Gastrocnemius medialis (tissue), 4 donors: ENCODE measurements at regions not wholly inside any gene's neighbourhood (a gene's known extent, or its start where the extent isn't known, plus 50 kb on each side); places are given as distances from the start of the nearest gene placed in this dataset.

Source experiments
- ATAC-seq, 2 donors: fragments of 150-250 bp; one replicate each; pipeline ENCODE4 v1.9.1; 2016
- DNase-seq, 2 donors: peaks; one replicate each; pipeline ENCODE4 v3.0.0-alpha.2; 2019
- H3K27ac ChIP-seq, 4 donors: fragments of 200-600 bp; sonication (generic); 1 replicate in 1 of 4; 2 replicates in 3 of 4; pipeline ENCODE4 v1.5.1; 2016 to 2018; ENCODE audit warnings: mild to moderate bottlenecking in 2 of 4, moderate library complexity in 1 of 4
- H3K27me3 ChIP-seq, 3 donors: fragments of 200-600 bp; sonication (generic) in 2 of 3; 1 replicate in 1 of 3; 2 replicates in 2 of 3; pipeline versions ENCODE4 v1.5.1 to v1.6.0; 2016 to 2019; ENCODE audit warnings: mild to moderate bottlenecking in 1 of 3, moderate library complexity in 1 of 3
- H3K36me3 ChIP-seq, 2 donors: fragments of 200-600 bp; sonication (generic) in 1 of 2; one replicate each; pipeline ENCODE4 v1.5.1; 2017 to 2018
- H3K4me1 ChIP-seq, 2 donors: fragments of 200-600 bp; sonication (generic) in 1 of 2; one replicate each; pipeline ENCODE4 v1.5.1; 2016 to 2017; ENCODE audit warnings: mild to moderate bottlenecking in 2 of 2
- H3K4me3 ChIP-seq, 4 donors: fragments of 200-600 bp; sonication (generic) in 3 of 4; 1 replicate in 1 of 4; 2 replicates in 3 of 4; pipeline ENCODE4 v1.5.1; 2016 to 2019; ENCODE audit warnings: mild to moderate bottlenecking in 2 of 4
- H3K9me3 ChIP-seq, 3 donors: fragments of 200-600 bp; sonication (generic) in 2 of 3; 1 replicate in 1 of 3; 2 replicates in 2 of 3; pipeline ENCODE4 v1.5.1; 2016 to 2019
- POLR2A ChIP-seq, 2 donors: fragments of 450-650 bp; IDR thresholded peaks; one replicate each; pipeline ENCODE4 v1.6.1; 2017; ENCODE audit warnings: antibody characterized with exemption in 2 of 2, mild to moderate bottlenecking in 2 of 2, moderate library complexity in 2 of 2
- in situ Hi-C, 4 donors: fragments of 200-750 bp; cut with MboI; loops; one replicate each; pipeline versions ENCODE4 v1.15.0 to v1.8.0; 2017; ENCODE audit warnings: low sequenced_read_pairs in 4 of 4
- intact Hi-C: fragments of 100-400 bp; cut with DNase I; formaldehyde crosslinking; loops from one replicate; pipeline ENCODE4 v1.15.1; 2023; ENCODE audit warnings: low total_unique reads
- TF ChIP-seq, protein P1 (sequence below), 5 experiments: fragments of 450-650 bp in 3 of 5; fragments of 200-600 bp in 2 of 5; sonication (generic) in 2 of 5; IDR thresholded peaks in 4 of 5; conservative IDR thresholded peaks in 1 of 5; 1 replicate in 4 of 5; 2 replicates in 1 of 5; pipeline ENCODE4 v1.5.1; 2016 to 2019; ENCODE audit warnings: antibody characterized with exemption in 5 of 5, mild to moderate bottlenecking in 3 of 5, moderate library complexity in 3 of 5

DNA sequence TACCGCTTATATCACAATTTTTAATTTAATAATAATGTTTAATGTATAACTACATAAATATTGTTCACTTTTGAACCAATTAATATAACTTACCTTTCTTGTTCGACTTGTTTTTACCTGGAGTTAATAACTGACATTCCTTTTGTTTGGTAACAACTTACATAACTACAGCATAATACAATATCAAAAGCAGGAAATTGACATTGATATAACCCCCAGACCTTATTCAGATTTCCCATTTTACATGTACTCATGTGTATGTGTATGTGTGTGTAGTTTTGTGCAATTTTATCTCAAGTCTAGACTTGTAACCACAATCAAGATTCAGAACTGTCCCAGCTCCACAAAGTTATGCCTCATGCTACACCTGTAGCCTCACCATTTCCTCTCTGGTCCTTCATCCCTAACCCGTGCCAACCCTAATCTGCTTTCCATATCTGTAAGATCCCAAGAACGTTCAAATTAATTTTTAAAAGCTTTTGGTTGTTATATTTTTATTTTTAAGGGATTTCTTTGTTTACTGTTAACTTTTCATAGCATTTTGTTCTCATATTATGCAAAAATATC is 190.6 kb downstream of the MANEA start:
- H3K4me3 ChIP-seq = no peak overlapping the region
- no peaks in the 10 kb centered on the region for H3K36me3 ChIP-seq
- no peaks in the 10 kb centered on the region for H3K4me1 ChIP-seq
- no peak for DNase-seq
- H3K9me3 ChIP-seq = no peaks in the 10 kb centered on the region
- no peak for ATAC-seq
- TF ChIP-seq, protein P1, sequence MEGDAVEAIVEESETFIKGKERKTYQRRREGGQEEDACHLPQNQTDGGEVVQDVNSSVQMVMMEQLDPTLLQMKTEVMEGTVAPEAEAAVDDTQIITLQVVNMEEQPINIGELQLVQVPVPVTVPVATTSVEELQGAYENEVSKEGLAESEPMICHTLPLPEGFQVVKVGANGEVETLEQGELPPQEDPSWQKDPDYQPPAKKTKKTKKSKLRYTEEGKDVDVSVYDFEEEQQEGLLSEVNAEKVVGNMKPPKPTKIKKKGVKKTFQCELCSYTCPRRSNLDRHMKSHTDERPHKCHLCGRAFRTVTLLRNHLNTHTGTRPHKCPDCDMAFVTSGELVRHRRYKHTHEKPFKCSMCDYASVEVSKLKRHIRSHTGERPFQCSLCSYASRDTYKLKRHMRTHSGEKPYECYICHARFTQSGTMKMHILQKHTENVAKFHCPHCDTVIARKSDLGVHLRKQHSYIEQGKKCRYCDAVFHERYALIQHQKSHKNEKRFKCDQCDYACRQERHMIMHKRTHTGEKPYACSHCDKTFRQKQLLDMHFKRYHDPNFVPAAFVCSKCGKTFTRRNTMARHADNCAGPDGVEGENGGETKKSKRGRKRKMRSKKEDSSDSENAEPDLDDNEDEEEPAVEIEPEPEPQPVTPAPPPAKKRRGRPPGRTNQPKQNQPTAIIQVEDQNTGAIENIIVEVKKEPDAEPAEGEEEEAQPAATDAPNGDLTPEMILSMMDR (IDR thresholded peaks at IDR 0.05 in 4 of 5, conservative IDR thresholded peaks at IDR 0.05 in 1 of 5) = no peak
- TF ChIP-seq POLR2A (IDR thresholded peaks at IDR 0.05) = no peak
- intact Hi-C loops = no loop called here
- in situ Hi-C loops = no loop called here
- H3K27ac ChIP-seq = no peak overlapping the region
- H3K27me3 ChIP-seq = no peaks in the 10 kb centered on the region

DNA sequence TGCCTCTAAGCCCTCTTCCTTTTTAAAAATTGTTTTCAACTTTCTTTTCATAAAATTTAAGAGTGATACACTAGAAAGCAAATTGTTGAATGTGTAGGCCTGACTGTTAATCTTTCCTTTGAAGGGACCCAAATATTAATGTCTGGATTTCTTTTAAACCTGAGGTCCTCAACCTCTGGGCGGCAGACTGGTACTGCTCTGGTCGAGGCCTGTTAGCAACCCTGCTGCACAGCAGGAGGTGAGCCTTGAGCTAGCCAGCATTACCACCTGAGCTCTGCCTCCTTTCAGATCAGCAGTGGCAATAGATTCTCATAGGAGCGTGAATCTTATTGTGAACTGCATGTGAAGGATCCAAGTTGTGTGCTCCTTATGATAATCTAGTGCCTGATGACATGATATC is 191.2 kb downstream of the MANEA start:
- no peaks in the 10 kb centered on the region for H3K9me3 ChIP-seq
- H3K36me3 ChIP-seq = no peaks in the 10 kb centered on the region
- intact Hi-C loops = no loop called here
- TF ChIP-seq, protein P1 (IDR thresholded peaks at IDR 0.05 in 4 of 5, conservative IDR thresholded peaks at IDR 0.05 in 1 of 5) = no peak
- no peak for TF ChIP-seq POLR2A (IDR thresholded peaks at IDR 0.05)
- no peaks in the 10 kb centered on the region for H3K27me3 ChIP-seq
- H3K4me3 ChIP-seq = no peak overlapping the region
- DNase-seq (no peak), ATAC-seq (no peak)
- in situ Hi-C loops = no loop called here
- no peak overlapping the region for H3K27ac ChIP-seq
- H3K4me1 ChIP-seq = no peaks in the 10 kb centered on the region

DNA sequence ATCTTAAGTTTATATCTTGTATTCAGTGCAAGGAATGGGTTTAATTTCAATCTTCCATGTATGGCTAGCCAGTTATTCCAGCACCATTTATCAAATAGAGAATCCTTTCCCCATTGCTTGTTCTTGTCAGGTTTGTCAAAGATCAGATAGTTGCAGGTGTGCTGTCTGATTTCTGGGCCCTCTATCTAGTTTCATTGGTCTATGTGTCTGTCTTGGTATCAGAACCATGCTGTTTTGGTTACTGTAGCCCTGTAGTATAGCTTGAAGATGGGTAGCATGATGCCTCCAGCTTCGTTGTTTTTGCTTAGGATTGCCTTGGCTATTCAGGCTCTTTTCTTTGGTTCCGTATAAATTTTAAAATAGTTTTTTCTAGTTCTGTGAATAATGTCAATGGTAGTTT is 200.0 kb downstream of the MANEA start:
- no peaks in the 10 kb centered on the region for H3K36me3 ChIP-seq
- DNase-seq (no peak), ATAC-seq (no peak)
- in situ Hi-C loops = no loop called here
- TF ChIP-seq POLR2A (IDR thresholded peaks at IDR 0.05) = no peak
- TF ChIP-seq, protein P1 (IDR thresholded peaks at IDR 0.05 in 4 of 5, conservative IDR thresholded peaks at IDR 0.05 in 1 of 5) = no peak
- intact Hi-C loops = no loop called here
- no peaks in the 10 kb centered on the region for H3K9me3 ChIP-seq
- no peaks in the 10 kb centered on the region for H3K4me1 ChIP-seq
- no peaks in the 10 kb centered on the region for H3K27me3 ChIP-seq
- H3K4me3 ChIP-seq = no peak overlapping the region
- H3K27ac ChIP-seq = no peak overlapping the region

DNA sequence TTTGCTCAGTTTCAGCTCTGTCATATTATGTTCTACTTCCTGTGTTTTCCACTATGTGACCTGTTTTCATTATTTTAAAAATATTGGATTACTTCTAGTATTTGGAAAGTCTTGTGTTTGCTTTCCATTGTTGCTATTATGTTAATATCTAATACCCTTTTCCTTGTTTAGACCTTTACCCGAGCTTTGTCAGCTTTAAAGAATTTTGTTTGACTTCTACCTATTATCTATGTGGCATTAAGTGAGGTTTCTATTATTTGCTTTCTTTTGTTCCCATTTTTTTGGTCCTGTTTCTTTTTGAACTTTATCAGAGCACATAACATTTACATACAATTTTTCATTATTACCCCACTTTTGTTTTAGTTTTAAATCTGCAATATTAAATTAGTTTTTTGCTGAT is 202.7 kb downstream of the MANEA start:
- intact Hi-C loops = no loop called here

More for the DNA sequence above, 202.7 kb downstream of the MANEA start:
- Histone ChIP-seq H3K36me3 (no peaks in the 10 kb centered on the region), H3K4me3 (no peak overlapping the region), H3K4me1 (no peaks in the 10 kb centered on the region), H3K27ac (no peak overlapping the region), H3K27me3 (no peaks in the 10 kb centered on the region), H3K9me3 (no peaks in the 10 kb centered on the region)
- DNase-seq (no peak), ATAC-seq (no peak)
- TF ChIP-seq, protein P1 (IDR thresholded peaks at IDR 0.05 in 4 of 5, conservative IDR thresholded peaks at IDR 0.05 in 1 of 5) = no peak
- TF ChIP-seq POLR2A (IDR thresholded peaks at IDR 0.05) = no peak
- in situ Hi-C loops = no loop called here
